GM12891 (cell line): ENCODE measurements at regions not wholly inside any gene's neighbourhood (a gene's known extent, or its start where the extent isn't known, plus 50 kb on each side); places are given as distances from the start of the nearest gene placed in this dataset.

Source experiments
- DNase-seq: peaks from one replicate; pipeline ENCODE4 v3.0.0; 2011; ENCODE audit warnings: low spot score; ENCODE audit not compliant: insufficient read length
- FAIRE-seq: peaks from 2 replicates; lab custom pipeline; 2011; peaks lifted over from hg19 to GRCh38; lab: Jason Lieb, UNC
- PAX5 ChIP-seq: IDR thresholded peaks from 2 replicates; pipeline ENCODE4 v1.6.1; 2011; ENCODE audit warnings: low read length, moderate library complexity, mild to moderate bottlenecking; ENCODE audit not compliant: insufficient read depth, severe bottlenecking
- POLR2A ChIP-seq: IDR thresholded peaks from 2 replicates; pipeline ENCODE4 v1.6.1; 2011; ENCODE audit warnings: low read depth, low read length, control low read depth
- POLR2AphosphoS5 ChIP-seq: IDR thresholded peaks from 2 replicates; pipeline ENCODE4 v1.6.1; 2011; ENCODE audit warnings: low read depth, low read length, control low read depth
- POU2F2 ChIP-seq: IDR thresholded peaks from 2 replicates; pipeline ENCODE4 v1.6.1; 2011; ENCODE audit warnings: low read depth, mild to moderate bottlenecking, control low read depth, low read length, moderate library complexity
- SPI1 ChIP-seq: IDR thresholded peaks from 2 replicates; pipeline ENCODE4 v1.6.1; 2011; ENCODE audit warnings: low read depth, low read length, control low read depth
- TAF1 ChIP-seq: IDR thresholded peaks from 2 replicates; pipeline ENCODE4 v1.6.1; 2011; ENCODE audit warnings: low read depth, low read length, control low read depth

DNA sequence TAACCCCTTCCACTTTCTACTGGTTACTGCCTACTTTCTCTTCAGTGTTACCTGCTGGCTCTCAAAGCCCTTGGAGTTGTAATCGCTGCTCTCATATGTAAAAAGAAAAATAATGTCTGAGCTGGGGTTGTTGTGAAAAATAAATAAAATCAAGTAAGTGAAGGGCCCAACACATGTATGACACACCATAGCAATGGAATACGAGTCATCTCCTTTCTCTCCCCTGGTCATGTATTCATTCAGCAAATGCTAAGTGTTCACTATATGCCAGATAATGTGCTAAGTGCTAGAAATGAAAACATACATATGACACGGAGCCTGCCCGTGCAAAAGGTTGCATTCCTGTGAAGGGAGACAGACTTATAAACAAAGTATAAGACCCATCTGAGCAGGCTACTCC lies 535.0 kb downstream of the RFC3 start:
- DNase-seq (no peak), FAIRE-seq (no peak)
- TF ChIP-seq POLR2AphosphoS5 (no peak), PAX5 (no peak), TAF1 (no peak), SPI1 (no peak), POLR2A (no peak), POU2F2 (no peak)

DNA sequence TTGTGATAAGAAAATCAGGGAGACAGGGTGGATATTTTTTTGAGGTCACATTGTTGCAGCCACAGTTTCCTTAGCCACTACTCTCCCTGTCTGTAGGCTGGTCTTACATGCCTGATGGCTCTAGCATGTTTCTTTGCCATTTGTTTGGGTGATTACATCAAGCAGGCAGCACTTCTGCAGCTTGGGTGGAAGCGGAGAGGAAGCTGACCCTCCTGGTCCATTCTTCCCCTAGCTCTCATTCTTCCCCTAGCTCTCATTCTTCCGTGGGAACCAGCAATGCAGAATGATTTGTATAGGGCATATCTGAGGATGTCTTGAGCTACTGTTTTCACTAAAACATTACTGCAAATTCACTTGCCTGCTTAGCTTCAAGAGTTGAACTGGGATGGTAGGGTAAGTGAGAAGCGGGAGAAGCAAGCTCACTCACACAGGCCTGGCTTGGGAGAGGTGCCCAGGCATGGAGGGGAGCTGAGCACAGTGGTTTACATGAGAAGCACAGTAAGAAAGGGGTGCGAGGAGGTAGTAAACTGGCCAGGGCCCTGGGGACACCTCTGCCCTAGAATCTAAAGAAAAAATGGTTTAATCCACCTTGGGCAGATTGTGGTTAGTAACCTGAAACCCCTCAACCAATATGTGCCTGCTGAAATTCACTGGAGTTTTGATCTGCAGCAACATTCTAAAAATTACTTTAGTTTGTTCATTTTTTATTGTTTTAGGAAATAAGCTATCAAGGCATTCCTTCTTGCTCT lies 538.9 kb downstream of the RFC3 start:
- DNase-seq (no peak), FAIRE-seq (no peak)
- TF ChIP-seq PAX5 (no peak), TAF1 (no peak), POLR2A (no peak), POU2F2 (no peak), SPI1 (no peak), POLR2AphosphoS5 (no peak)

DNA sequence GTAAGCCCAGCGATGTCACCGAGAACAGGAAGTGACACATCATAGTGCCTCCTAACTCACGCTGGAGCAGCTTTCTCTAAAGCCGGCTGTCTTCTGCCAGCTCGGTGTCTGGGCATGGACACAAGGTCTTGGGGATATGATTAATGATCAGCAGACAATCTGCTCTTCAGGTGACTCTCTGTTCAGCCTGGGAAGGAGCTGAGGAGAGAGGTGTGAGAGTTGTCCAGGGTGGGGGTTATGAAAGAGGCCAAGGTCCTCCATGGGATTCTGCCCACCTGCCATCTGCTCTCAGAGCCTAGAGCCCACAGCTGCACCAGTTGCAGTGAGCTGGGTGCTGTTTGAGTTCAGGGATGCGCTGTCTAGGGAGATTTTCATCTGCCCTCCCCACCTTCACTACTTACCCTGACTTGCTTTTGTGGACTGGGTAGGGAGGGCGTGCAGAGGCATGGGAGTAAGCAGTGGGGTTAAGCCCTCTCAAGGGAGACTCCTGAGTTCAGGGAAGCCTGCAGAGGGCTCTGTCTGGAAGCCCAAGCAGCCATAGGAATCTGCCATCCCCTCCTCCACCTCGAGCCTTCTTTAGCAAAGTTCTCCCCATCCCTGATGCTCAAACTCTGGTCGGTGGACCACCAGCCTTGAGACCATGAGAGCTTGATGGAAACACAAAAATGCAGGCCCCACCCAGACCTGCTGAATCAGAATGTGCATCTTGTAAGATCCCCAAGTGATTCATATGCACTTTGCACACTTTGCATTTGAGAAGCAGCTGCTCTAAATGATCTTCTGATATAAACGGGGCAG lies 539.7 kb downstream of the RFC3 start:
- FAIRE-seq (no peak), DNase-seq (no peak)
- TF ChIP-seq SPI1: no peak
- no peak for TF ChIP-seq POU2F2
- TF ChIP-seq TAF1: no peak
- TF ChIP-seq POLR2A: no peak
- no peak for TF ChIP-seq PAX5
- TF ChIP-seq POLR2AphosphoS5: no peak

DNA sequence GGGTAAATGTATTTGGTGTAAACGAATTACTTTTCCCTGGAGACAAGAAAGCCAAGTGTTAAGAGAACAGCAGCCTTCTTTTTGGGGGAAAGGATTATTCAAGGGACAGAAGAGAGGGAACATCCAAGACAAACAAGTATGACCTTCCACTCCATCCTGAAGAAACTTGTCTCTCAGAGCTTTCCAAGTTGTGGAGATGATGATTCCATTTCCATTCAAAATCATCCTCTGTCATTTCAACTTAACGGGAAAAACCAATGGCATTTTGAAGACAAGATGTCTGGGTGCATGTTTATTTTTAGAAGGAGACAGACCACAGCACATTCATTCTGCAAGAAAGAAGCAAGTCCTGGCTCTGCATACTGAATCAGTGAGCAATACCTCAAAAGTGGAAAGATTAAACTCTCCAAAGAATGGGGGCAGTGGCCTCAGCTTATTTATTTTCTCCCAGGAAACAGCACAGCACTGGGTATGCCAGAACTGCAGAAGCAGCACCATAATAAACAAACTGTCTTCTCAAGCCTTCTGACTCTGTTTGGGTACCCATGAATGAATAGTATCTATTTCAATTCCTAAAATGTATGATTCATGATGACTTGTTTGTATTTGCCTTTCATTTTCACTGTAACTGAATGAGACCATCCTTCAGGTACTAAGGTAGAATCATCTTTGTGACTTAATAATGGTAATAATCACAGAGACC lies 541.0 kb downstream of the RFC3 start:
- DNase-seq: no peak
- FAIRE-seq: no peak
- TF ChIP-seq POLR2A (no peak), TAF1 (no peak), PAX5 (no peak), POLR2AphosphoS5 (no peak), SPI1 (no peak), POU2F2 (no peak)

DNA sequence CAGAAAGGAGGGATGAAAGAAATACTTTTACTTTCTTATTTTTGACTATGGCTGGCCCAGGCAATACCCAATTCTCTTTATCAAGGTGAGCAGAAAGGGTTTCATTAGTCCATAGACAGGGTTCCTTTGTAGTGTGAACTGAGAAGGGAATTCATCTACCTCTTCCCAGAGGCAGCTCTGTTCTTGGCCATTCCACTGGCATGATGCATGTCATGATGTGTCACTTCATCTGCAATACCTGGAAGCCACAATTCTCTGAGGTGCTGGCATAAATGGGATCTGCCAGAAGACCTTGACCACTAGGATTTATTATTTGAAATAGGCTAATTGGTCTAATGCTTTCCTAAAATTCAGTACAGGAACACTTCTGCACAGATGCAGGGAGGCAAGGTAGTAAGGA lies 542.8 kb downstream of the RFC3 start:
- DNase-seq (no peak), FAIRE-seq (no peak)
- no peak for TF ChIP-seq PAX5

DNA sequence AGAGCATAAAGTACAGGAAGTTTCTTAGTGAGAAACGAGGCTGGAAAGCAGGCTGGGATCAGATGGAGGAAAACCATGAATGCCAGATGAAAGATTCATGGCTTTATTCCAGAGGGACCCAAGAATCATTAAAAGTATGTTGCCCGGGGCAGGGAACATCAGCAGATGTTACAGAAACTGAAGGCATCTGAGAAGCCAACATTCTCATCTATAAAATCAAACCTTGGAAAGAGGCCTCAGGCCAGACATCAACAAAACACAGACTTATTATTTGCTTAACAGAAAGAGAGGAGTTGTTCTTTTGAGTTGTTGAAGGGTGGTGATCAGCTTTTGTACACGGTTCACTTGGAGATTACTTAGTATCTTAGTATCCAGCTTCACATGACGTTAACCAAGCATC lies 543.6 kb downstream of the RFC3 start:
- FAIRE-seq (no peak), DNase-seq (no peak)
- TF ChIP-seq POLR2A (no peak), POU2F2 (no peak), PAX5 (no peak), POLR2AphosphoS5 (no peak), SPI1 (no peak), TAF1 (no peak)

DNA sequence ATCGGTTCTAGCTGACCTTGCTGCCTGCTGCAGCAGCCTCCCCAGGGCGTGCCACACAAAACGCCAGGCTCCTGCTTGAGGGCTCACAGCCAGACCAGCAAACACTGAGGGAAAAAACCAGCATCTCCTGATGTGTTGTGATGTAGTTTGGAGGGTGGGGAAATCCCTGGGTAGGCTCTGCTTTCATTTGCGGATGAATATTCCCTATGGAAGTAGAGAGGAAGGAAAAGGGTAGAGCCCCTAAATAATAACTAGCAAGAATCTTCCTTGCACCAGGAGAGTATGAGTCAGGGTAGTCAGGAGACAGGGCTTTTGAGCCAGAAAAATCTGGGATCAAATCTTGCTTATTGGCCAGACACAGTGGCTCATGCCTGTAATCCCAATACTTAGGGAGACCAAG lies 545.3 kb downstream of the RFC3 start:
- no peak for TF ChIP-seq POU2F2
- TF ChIP-seq SPI1: no peak
- TF ChIP-seq POLR2A: no peak
- TF ChIP-seq TAF1: no peak
- no peak for TF ChIP-seq PAX5
- TF ChIP-seq POLR2AphosphoS5: no peak
- no peak for FAIRE-seq
- DNase-seq: no peak

DNA sequence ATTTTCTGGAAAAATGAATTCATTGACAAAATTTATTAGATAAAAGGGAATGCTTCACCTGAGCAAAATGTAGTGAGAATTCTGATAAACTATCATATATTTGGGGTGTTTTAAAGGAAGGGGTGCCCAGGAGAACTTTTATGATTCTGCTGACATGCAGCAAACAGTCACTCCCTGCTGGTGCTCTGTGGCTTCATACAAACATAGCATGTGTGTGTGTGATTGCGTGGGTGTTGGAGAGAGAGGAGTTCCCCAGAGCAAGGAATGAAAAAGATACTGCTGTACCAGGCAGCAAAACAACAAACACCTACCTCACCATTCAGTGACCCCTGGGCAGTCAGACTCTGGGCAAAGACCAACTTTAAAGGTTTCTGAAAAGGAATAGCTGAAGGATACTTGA lies 546.7 kb downstream of the RFC3 start:
- no peak for FAIRE-seq
- DNase-seq: no peak
- TF ChIP-seq PAX5 (no peak), SPI1 (no peak), POLR2AphosphoS5 (no peak), TAF1 (no peak), POU2F2 (no peak), POLR2A (no peak)

DNA sequence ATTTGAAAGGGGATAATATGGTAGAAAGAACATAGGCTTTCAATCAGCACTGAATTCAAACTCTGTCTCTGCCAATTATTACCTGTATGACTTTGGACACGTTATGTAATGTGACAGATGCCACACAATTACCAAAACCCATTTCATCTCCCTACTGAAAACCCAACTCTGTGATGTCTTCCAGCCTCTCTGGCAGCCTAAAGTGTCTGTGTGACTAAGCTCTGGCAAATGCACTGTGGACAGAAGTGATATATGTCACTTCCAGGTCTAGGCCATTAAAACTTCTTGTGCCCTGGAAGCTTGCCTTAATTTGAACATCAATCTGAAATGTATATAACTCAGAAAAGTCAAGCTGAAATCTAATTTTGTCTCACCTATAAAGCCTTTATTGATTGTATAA lies 552.0 kb downstream of the RFC3 start:
- FAIRE-seq: no peak
- no peak for DNase-seq

More for the DNA sequence above, 552.0 kb downstream of the RFC3 start:
- no peak for TF ChIP-seq SPI1
- TF ChIP-seq POLR2AphosphoS5: no peak
- no peak for TF ChIP-seq TAF1
- TF ChIP-seq PAX5: no peak
- TF ChIP-seq POU2F2: no peak
- no peak for TF ChIP-seq POLR2A
